SKM-1 (cell line): ENCODE measurements at regions not wholly inside any gene's neighbourhood (a gene's known extent, or its start where the extent isn't known, plus 50 kb on each side); places are given as distances from the start of the nearest gene placed in this dataset.

Experiments used
- DNase-seq: peaks from one replicate; lab custom pipeline; 2025; ENCODE audit not compliant: unreplicated experiment; lab: John Stamatoyannopoulos, UW

DNA sequence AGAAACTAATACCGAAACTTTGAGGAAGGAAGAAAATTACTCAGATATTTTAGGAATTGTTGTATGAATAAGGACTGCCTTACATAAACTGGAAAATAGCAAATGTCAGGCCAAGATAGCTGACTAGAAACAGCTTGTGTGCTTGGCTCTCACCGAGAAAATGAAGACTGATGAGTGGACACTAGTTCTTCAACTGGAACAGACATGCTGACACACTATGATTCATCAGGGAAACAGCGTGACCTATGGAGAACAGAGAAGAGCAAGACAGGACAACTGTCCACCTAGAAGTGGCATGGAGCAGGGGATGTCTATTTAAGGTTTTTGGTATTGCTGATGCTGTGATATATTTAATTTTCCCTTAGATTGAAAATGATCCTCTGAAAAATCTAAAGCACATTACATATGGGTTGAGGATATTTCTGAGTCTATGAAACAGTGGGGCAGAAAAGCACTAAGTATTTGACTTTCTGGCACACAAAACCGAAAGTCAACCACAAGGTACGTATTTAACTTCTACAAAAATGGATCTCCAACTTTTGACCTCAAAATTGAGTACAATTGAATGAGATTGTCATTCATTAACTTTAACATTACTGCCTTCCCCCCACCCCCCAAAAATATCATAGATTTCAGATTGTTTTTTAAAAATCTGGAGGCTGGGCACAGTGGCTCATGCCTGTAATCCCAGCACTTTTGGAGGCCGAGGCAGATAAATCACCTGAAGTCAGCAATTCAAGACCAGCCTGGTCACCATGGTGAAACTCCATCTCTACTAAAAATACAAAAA, 863.2 kb downstream of the LRFN5 start:
- no peak for DNase-seq

DNA sequence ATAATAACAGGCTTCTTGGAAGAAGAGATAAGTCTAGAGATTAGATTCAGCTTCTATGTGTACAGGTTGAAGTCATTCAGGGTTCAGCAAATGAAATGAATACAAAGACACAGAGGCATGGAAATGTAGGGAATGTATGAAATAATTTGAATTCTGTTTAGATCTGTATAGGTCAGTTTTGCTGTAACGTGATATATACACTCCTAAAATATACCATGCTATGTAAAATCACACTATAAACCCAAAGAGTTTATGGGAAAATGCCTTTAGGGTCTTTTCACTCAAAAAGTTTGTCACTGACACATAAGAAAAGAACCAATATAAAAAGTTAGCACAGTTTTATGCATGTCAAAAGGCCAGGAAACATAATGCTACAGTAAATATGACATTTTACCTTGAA, 854.0 kb downstream of the LRFN5 start:
- DNase-seq: no peak

DNA sequence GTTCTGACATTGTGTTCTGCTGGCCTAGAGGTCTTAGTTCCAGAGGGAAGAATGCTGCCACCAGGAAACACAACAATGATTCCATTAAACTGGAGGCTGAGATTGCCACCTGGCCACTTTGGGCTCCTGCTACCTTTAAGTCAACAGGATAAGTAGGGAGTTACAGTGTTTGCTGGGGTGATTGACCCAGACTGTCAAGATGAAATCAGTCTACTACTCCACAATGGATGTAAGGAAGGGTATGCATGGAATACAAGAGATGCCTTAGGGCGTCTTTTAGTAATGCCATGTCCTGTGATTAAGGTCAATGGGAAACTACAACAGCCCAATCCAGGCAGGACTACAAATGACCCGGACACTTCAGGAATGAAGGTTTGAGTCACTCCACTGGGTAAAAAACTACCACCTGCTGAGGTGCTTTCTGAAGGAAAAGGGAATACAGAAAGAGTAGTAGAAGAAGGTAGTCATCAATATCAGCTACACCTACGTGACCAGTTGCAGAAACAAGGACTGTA, 852.6 kb downstream of the LRFN5 start:
- DNase-seq: no peak

DNA sequence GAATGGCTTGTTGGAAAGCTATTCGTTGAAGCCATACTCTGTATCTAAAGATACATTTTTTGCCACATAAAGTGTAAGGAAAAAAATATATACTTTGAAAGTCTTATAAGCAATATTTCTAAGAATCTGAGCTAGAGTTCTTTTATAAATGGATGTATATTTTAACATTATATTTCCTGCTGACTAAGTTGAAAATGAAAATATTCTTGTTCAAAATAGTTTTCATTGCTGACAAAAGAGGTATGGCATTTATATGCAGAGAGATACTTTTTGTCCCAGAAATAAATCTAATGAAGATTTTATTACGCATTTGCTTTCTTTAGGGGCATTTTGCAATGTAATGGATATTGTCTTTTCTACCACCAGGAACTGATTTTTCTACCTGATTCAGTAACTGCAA, 834.9 kb downstream of the LRFN5 start:
- DNase-seq: no peak

DNA sequence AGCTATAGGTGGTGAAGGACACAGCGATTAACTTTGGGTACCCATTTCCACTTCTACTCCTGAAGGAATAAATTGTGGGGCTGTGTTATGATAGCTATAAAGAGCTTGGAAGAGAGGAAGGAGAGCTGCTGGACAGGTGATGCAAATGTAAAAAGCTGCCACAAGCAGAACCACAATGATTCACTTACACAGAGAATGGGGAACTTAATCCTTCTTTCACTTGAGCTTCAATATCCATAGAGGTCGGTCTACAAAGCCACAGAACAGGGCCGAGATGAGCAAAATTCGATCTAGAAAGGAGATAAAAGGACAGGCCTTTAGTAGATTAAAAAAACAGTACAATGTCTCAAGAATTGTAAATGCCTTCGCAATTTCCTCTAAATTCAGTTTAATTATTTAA, 831.1 kb downstream of the LRFN5 start:
- peak; percentile 5 for DNase-seq

DNA sequence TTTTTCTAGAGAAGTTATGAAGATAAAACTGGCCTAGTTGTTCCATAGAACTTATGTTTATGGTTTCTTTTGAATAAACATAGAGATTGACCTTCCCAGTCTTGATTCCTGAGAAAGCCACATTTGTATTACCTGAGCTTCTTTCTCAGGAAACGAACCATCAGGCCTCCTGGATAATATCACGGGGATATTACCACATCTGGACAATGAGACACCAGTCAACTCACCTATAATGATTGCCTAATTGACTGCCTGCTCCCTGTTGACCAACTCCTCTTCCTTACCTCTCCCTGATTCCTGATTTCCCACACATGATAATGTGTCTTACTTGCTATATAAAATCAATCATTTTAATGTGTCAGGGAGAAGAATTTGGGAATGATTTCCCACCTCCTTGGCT, 822.7 kb downstream of the LRFN5 start:
- DNase-seq: no peak

DNA sequence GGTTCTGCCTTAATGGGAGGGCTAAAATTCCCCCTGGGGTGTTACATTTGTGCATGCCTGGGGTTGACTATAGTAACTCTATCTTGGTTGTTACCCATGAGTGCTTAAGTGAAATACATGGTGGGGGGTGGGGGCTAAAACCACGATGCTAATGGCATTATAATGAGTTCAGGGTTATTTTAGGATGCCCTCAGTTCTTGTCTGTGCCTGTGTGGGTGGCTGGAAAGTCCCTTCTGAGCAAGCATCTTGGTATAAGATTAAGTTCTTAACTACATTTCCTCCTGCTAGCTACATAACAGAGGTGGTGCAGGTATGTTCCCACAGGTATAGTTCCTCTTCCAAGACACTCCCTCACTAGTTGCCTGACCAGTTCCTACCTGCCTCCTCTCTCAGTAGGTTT, 822.3 kb downstream of the LRFN5 start:
- DNase-seq: no peak

DNA sequence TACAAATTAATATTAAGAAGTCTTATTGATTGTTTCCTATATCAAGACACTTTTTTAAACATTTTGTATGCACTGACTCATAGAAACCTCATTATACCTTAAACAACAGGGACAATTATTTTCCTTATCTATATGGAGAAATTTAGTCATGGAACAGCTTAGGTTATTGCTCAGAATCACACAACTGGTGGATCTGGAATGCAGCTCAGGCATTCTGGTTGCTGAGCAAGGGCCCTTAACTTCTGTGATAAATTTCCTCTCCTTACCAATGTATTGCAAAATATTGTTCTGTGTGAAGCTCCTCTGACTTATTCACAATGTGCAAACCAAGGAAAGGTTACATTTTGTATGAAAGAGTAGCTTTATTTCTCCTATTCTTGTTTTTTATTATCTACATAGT, 817.8 kb downstream of the LRFN5 start:
- no peak for DNase-seq

DNA sequence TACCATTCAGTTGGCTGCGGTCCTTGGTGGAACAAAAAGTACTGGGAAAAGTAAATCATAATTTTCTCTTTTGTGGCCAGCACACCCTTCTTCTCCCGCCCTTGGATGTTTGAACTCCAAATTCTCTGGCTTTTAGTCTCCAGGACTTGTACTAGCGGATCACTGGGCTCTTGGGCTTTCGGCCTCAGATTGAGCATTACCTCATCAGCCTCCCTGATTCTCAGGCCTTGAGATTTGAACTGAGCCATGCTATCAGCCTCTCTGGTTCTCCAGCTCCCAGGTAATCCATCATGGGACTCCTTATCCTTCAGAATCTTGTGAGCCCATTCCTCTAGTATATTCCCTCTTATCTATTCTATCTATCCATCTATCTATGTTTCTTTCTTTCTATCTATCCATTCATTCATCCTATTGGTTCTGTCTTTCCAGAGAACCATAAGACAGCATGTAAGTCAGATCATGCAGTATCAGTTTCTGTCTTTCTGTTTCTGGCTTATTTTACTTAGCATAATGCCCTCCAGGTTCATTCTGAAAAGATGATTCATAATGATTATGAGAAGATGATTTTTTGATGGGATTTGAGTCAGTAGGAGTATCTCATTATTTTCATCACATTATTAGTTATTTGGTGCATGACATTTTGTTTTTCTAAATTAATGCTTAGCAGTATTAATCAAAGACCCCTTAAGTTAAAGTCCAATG, 814.9 kb downstream of the LRFN5 start:
- no peak for DNase-seq

DNA sequence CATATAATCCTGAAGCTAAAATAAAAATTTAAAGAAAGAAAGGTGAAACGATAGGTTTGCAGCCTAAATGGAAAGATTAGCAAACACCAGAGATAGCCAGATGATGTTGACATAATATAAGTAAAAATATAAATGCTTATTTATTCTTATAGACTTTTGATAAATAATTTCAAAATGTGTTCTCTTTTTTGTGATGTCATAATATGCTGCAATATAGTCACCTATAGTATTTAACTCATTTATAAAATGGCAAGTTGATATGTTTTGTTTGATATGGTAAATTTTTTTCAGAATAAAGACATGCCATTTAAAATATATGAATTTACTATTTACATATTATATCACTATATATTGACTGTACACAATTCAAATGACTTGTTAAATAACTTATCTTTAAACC, 813.4 kb downstream of the LRFN5 start:
- no peak for DNase-seq

DNA sequence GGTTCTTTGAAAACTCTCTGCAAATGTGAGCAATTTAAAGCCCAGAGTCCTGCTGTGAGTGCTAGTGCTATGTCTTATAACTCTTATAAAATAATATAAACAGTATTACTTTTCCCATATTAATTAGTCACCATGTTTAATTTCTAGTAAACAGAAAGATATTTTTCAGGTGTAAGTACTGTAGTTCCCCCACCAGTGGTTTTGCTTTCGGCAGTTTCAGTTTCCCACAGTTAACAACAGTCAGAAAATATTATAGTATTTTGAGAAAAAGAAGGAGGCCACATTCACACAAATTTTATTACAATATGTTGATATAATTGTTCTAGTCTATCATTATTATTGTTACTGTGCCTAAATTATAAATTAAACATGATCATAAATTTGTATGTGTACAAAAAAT, 800.5 kb downstream of the LRFN5 start:
- DNase-seq: no peak

DNA sequence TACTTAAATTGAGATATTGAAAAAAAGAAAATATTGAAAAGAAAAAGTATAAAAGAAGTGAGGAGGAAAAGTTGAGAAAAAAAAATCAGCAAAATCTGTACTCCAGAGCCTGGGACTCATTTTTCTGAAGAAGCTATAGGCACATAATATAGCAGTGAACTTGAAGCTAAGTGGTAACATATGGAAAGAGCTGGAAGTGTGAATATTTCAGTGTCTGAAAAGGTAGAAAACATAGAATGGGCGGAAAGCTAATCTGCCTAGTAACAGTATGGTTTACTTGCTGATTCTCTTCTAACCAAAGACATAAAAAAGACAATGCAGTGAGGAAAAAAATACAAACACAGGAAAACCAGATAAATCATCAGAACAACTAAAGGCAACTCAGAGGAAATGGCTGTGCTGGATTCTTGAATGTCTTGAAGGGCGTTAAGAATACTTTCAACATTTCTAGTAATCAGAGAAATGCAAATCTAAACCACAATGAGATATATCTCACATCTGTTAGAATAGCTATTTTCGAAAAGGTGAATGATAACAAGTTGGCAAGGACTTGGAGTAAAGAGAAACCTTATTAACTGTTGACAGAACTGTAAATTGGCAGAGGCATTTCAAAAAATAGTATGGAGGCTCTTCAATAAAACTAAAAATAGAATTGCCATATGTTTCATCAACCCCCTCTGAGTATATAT, 784.6 kb downstream of the LRFN5 start:
- no peak for DNase-seq

DNA sequence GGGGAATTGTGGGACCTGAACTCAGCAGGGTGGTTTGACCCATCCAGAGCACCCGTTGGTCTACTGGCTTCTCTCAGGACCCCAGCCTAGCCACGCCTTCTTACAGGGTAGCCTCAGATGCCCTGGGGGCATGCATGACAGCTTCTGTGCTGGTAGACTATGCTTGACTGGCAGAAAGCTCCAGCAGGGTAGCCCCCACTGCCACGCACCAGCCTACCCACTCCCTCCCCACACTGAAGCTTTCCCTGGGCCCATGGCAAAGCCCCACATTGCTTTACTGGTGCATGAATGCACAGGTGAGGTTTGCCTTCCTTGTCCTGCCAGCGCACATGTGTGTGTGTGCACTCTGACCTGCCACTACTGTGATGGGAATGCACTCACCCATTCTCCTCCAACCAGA, 772.2 kb downstream of the LRFN5 start:
- no peak for DNase-seq

DNA sequence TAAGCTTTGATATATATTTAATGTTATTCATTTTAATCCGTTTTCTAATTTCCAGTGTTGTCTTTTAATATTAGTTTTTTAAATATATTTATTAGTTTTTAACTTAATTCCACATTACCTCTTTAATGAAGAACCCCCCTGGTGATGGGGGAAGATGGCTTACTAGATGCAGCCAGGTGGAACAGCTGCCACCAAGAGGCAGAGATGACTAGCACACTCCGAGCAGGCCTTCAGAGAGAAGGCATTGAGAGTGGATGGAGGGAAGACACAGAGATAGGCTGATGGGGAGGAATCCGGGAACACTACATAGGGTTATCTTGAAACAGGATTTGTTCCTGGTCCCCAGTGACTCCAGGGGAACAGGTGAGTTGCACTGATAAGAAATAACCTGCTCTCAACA, 771.6 kb downstream of the LRFN5 start:
- no peak for DNase-seq

DNA sequence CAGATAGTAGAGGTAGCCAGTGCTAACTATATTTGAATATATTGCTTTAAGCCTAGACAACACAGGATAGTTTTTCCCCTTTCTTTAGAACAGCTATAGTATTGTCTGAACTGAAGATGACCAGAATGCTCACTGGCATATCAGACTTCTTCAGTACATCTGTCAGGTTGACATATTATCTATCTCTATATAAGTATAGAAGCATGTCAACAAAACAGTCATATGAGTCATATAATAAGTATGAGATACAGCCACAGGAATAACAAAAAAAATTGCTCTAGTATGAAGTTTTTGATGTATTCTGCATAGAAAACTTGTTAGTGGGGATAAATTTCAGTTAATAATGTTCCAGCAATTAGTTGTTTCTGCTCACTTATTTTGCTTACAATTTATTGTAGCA, 767.7 kb downstream of the LRFN5 start:
- no peak for DNase-seq

DNA sequence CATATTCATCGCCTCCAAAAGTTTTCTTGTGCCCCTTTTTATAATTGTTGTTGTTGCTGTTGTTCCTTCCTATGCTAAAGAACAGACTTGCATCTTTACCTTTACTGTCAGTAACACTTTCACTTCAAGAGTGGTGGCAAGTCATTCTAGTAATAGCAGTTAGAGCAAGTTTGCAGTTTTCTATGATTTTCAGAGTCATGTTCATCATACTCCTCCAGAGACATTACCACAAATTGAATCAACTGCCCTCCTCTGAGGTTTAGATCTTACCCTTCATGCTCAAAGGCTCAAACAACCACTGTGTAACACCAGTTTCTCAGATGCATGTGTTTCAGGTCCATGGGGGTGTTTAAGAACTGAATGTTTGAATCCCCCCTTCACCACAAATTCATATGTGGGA, 763.4 kb downstream of the LRFN5 start:
- DNase-seq: no peak

DNA sequence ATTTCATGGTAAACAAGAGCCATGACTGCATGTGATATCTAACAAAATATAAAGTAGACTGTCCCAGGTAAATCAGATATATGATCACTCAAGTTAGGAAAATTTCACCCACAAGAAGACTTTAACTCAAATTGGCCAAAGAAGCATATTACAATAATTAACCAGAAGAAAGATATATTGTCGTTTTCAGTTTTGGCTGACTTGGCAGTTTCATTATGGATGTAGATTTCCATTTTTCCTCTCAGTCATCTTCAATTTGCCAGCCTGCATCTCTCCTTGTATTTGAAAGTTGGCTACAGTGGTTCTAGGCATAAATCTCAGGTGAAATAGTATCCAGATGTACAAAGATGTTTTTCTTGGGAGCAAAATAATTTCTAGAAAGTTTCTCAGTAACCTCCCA, 761.6 kb downstream of the LRFN5 start:
- DNase-seq: no peak

DNA sequence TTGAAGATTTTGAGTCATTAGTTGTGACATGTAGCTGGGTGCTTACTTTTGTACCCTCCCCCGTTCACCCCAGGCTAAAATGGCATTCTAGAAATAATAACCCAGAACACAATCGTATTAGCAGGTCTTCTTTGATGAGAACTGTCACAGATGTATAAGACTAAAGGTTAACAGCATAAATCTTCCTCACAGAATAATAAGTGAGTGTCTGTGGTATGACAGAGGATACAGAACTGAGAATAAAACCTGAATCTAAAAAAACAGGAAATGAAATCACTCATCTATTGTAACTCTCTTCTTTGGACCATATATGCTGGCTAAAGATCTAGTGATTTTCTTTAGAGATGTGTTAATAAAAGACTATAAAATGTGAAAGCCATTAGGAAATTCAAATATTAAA, 746.6 kb downstream of the LRFN5 start:
- no peak for DNase-seq

DNA sequence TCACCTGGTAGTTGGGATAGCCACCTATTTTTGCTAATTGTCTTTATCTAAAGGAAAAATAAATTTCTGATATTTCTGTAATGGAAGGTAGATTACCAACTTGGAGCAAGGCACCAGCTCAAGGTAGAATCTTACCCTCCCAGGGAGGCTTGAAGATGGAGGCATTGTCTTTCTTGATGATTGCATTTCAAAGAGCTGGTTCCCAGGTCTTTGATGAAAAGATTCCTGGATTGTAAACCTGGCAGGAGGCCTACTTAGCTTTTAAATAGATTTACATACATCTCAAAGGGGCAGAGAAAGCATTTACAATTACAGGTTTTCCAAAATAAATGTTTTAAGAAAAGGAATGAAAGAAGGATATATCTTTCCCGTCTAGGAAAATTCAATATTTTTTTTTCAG, 729.2 kb downstream of the LRFN5 start:
- no peak for DNase-seq

DNA sequence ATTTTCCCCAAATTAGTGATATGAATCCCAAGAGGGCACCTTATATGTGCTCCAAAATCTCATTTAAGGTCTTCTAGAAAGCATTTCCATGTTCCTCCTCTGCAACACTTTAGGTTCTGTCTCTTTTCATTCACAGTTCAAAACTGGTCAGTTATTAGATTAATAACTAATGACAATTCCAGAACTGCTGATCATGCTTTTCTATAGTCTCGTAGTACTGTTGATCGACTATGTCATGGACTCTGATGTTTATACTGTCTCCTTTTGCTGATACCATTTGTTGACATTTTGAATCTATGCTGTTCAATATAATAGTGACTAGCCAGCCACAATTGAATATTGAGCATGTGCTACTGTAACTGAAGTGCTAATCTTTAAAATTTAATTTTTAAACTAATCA, 728.3 kb downstream of the LRFN5 start:
- no peak for DNase-seq

DNA sequence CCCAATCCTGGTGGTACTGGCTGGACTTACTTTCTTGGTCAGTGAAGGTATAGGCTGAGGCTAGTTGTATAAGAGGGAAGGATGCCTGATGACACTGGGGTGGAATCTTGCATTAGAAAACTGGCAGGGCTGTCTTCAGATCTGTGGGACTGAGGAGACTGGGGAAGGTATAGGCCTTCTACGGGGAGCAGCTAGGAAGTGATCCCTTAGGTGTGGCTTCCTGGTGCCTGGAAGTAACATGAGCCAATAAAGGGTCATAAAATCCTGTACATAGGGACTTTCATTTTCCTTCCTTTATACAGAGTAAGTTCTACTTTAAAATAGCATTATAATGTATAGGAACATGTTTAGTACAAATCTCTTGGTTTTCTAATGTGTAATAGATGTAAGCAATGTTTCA, 716.8 kb downstream of the LRFN5 start:
- no peak for DNase-seq
